Loucy (cell line): ENCODE measurements at regions not wholly inside any gene's neighbourhood (a gene's known extent, or its start where the extent isn't known, plus 50 kb on each side); places are given as distances from the start of the nearest gene placed in this dataset.

ENCODE experiments used
- EZH2phosphoT487 ChIP-seq: fragments of 200-600 bp; IDR thresholded peaks from 2 replicates; pipeline ENCODE4 v1.6.1; 2018; ENCODE audit warnings: antibody characterized with exemption, mild to moderate bottlenecking, moderate library complexity, borderline replicate concordance
- TF ChIP-seq, protein P1 (sequence below): fragments of 200-600 bp; sonication (generic); conservative IDR thresholded peaks from 2 replicates; pipeline ENCODE4 v1.5.1; 2014; ENCODE audit warnings: mild to moderate bottlenecking, antibody characterized with exemption, low read length

DNA sequence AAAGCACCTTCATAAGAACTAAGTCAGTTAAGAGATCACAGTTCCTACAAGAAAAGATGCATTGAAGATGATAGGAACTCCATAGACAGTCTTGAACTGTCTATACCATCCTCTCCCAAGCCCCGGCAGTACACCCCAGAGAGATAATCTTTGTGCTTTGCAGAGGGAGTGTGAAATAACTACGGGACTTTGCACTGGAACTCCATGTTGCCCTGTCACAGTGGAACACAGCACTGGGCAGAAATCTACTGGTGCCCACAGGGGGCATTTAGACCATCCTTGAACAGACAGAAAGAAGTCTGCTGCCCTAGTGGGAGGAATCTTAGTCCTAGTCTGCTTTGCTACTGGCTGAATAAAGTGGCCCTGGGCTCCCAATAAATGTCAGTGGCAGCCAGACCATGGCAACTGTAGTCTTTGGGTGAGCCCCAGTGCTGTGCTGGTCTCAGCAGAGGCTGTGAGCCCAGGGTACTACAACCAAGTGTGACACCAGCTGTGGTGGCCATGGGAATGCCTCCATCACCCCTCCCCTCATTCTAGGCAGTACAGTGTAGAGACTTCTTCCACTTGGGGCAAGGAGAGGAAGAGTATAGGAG is 107.7 kb upstream of the TMEM168 start:
- TF ChIP-seq, protein P1, sequence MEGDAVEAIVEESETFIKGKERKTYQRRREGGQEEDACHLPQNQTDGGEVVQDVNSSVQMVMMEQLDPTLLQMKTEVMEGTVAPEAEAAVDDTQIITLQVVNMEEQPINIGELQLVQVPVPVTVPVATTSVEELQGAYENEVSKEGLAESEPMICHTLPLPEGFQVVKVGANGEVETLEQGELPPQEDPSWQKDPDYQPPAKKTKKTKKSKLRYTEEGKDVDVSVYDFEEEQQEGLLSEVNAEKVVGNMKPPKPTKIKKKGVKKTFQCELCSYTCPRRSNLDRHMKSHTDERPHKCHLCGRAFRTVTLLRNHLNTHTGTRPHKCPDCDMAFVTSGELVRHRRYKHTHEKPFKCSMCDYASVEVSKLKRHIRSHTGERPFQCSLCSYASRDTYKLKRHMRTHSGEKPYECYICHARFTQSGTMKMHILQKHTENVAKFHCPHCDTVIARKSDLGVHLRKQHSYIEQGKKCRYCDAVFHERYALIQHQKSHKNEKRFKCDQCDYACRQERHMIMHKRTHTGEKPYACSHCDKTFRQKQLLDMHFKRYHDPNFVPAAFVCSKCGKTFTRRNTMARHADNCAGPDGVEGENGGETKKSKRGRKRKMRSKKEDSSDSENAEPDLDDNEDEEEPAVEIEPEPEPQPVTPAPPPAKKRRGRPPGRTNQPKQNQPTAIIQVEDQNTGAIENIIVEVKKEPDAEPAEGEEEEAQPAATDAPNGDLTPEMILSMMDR = no peak
- no peak for TF ChIP-seq EZH2phosphoT487
